Ovary (tissue), 3 donors: ENCODE measurements at regions not wholly inside any gene's neighbourhood (a gene's known extent, or its start where the extent isn't known, plus 50 kb on each side); places are given as distances from the start of the nearest gene placed in this dataset.

Source experiments
- CTCF ChIP-seq, 3 donors: fragments of 450-650 bp in 2 of 3; fragments of 200-600 bp in 1 of 3; IDR thresholded peaks; one replicate each; pipeline versions ENCODE4 v1.5.1 to v1.8.0; 2016 to 2022; ENCODE audit warnings: antibody characterized with exemption in 3 of 3, mild to moderate bottlenecking in 1 of 3
- EP300 ChIP-seq: sonication (generic); formaldehyde crosslinking; IDR thresholded peaks from one replicate; pipeline ENCODE4 v1.6.1; 2017; ENCODE audit warnings: antibody characterized with exemption
- POLR2A ChIP-seq: fragments of 450-650 bp; IDR thresholded peaks from one replicate; pipeline ENCODE4 v1.6.1; 2017; ENCODE audit warnings: antibody characterized with exemption, mild to moderate bottlenecking, moderate library complexity
- donor health status: DM: no; HTN: no; CAD: no.

DNA sequence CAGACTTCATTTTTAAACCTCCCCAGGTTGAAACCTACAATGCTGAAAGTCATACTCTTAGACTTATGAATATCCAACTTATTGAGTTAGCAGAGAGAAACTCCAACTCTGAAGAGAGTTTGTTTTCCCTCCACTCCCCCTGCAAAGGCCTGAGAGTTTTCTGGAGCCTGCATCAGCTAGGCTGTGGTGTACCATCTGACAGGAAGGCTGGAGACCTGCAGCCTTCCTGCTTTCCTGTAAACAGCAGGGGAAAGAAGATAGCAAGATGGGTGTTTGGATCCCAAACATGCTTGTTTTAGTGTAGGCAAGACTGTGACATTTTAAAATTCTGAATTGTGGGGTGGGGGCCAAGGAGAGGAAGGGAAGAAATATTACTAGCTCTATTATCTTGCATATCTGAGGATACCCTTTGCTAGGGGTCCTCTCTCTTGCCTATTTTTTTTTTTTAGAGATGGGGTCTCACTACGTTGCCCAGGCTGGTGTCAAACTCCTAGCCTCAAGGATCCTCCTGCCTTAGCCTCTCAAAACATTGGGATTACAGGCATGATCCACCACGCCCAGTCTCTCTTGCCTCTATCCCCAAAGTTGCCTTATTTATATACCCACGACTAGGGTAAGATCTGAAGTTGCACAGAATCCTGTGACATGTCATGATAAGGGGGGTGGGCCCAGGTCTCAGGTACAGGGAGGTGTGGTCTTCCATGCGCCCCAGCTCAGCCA is 51.0 kb upstream of the USP3 start:
- TF ChIP-seq CTCF (IDR thresholded peaks at IDR 0.05) (no peak), POLR2A (no peak), EP300 (no peak)
